ENCODE measurements at regions not wholly inside any gene's neighbourhood (a gene's known extent, or its start where the extent isn't known, plus 50 kb on each side); places are given as distances from the start of the nearest gene placed in this dataset.

DNA sequence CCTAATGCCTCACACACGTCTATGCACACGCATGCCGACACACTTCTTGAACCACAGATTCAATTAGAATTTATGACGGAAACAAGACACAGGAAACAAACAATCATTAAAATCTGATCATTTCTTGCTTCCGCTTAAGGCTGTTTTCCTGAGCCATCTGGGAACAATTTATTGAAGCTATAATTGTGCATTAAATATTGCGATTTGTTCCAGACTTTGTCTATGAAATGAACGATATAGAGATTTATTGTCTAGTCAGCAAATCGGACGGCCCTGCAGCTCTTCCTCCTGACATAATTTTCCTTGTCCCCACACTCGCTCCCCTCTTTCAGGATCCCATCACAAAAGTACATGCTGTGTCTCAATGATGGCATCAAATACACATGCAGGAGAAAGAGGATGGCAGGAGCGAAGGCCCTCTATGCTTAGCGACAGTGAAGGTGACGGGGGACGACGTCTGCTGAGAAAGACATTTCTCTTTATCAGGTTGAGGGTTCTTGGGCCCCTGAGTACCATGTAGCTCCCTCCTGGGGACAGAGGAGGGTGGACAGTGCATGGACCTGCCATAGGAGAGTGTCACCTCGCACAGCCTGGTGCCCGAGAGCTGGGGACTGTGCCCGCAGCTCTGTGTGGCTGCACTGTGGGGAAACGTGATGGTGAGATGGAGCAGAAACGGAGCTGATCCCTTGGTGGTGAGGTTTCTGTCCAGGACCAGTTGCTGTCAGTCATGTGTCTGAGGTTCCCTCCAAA, 157.3 kb downstream of the ACKR3 start:
- no peaks in the 10 kb centered on the region for H3K4me1 Mint-ChIP-seq
- H3K27ac Mint-ChIP-seq, result no peak overlapping the region
- H3K27me3 Mint-ChIP-seq, result no peaks in the 10 kb centered on the region
- H3K4me3 Mint-ChIP-seq, result no peak overlapping the region
- no peaks in the 10 kb centered on the region for H3K9me3 Mint-ChIP-seq
- H3K36me3 Mint-ChIP-seq, result no peaks in the 10 kb centered on the region

DNA sequence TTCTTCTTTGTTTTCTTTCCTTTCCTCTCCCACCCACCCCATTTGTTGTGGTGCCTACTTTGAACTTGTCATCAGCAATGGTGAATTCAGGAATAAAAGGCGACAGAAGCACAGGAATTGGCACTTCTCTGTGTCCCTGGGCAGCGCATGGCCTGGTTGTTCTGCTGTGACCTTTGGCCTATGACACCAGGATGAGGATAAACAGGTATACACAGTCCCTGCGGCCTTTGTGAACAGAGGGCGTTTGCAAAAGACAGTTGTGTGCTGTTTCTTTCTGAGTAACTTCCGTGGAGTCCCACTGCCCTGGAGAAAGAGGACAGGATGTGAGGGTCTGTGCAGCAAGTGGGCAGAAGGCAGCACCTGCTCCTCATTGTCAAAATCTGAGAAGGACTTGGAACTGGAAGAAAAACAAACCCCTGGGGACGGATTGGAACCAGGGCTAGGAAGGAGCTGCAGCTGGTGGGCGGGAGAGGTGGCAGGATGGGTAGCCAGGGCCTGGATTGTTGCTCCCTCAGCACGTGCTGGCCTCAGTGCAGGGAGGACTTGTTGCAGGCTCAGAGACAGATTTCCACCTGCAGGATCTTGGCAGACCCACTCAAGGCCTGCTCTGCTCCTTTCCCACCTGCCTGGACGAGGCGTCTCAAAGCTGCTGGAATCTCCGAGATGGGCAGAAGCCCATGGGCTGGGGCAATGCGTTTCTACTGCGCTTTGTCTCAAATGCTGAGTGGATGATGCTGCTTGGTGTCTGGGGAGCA, 159.5 kb downstream of the ACKR3 start:
- no peaks in the 10 kb centered on the region for H3K36me3 Mint-ChIP-seq

DNA sequence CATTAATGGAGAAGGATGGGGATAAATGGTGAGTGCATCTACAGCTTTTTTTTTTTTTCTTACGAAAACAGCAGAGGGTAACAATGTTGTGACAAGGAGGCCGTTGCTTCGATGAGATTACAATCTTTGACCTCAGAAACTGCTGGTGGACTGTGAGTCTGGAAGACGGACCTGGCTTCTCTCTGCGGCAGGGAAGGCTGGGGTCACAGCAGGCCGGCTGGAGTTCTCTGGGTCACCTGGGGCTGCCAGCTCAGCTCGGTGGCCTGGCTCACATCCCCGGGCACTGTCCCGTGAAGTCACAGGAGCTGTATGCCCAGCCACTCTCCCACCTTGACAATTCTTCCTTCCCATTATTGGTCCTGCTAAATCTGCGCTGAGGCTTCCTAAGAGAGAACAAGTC, 160.8 kb downstream of the ACKR3 start:
- no peak overlapping the region for H3K27ac Mint-ChIP-seq
- no peaks in the 10 kb centered on the region for H3K36me3 Mint-ChIP-seq
- H3K4me3 Mint-ChIP-seq, result no peak overlapping the region
- no peaks in the 10 kb centered on the region for H3K9me3 Mint-ChIP-seq
- no peaks in the 10 kb centered on the region for H3K4me1 Mint-ChIP-seq
- no peaks in the 10 kb centered on the region for H3K27me3 Mint-ChIP-seq

More for the DNA sequence above, 159.5 kb downstream of the ACKR3 start:
- H3K4me3 Mint-ChIP-seq, result no peak overlapping the region
- no peaks in the 10 kb centered on the region for H3K9me3 Mint-ChIP-seq
- H3K27me3 Mint-ChIP-seq, result no peaks in the 10 kb centered on the region
- H3K27ac Mint-ChIP-seq, result no peak overlapping the region
- H3K4me1 Mint-ChIP-seq, result no peaks in the 10 kb centered on the region

GRCh38 chr2:236731767-236732580, 162.3 kb downstream of the ACKR3 start:
- Mint-ChIP-seq H3K27ac (no peak overlapping the region), H3K27me3 (peaks cover 4% of the 10 kb centered on the region), H3K4me1 (no peaks in the 10 kb centered on the region), H3K36me3 (no peaks in the 10 kb centered on the region), H3K9me3 (no peaks in the 10 kb centered on the region), H3K4me3 (no peak overlapping the region)

DNA sequence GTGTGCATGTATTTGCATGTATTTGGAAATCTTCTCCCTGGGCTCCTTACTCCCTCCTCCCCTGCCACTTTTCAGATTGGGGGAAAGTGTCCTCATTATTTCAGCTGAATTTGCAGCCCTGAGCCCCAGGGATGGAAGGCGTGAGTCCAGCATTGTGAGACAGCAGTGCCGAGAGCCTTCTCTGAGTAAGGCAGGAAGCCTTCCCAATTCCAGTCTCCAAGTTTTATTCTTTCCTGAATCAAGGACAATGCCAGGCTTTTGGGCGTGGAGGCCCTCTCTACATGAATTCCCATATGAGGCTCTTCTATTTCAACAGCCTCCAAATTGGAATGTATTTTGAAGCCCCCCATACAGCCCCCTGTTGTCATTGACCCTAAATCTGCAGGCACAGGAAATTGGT, 163.5 kb downstream of the ACKR3 start:
- Mint-ChIP-seq H3K4me3 (no peak overlapping the region), H3K9me3 (no peaks in the 10 kb centered on the region), H3K27me3 (peaks cover 5% of the 10 kb centered on the region), H3K4me1 (no peaks in the 10 kb centered on the region), H3K27ac (no peak overlapping the region), H3K36me3 (no peaks in the 10 kb centered on the region)

DNA sequence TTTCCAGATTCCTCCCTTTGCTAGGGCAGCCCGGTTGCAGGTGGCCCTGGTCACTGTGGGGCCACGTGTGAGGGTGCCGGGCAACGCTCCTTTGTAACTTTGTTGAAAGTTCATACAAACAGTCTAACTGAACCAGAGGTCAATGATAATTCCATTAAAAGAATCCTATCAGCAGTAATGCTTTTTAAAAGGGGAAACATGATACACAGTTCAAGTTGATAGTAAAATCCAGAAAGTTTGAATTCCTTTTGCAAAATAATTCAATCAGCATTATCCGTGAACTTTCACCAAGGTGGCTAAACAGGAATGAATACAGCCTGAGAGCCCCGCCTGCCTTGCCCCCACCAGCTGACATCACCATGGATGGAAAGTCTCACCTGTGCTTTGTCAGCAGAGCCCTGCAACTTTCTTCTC, 166.2 kb downstream of the ACKR3 start:
- H3K36me3 Mint-ChIP-seq, result no peaks in the 10 kb centered on the region
- no peaks in the 10 kb centered on the region for H3K4me1 Mint-ChIP-seq
- peaks cover 7% of the 10 kb centered on the region for H3K27me3 Mint-ChIP-seq
- no peaks in the 10 kb centered on the region for H3K9me3 Mint-ChIP-seq
- H3K4me3 Mint-ChIP-seq, result no peak overlapping the region
- no peak overlapping the region for H3K27ac Mint-ChIP-seq

DNA sequence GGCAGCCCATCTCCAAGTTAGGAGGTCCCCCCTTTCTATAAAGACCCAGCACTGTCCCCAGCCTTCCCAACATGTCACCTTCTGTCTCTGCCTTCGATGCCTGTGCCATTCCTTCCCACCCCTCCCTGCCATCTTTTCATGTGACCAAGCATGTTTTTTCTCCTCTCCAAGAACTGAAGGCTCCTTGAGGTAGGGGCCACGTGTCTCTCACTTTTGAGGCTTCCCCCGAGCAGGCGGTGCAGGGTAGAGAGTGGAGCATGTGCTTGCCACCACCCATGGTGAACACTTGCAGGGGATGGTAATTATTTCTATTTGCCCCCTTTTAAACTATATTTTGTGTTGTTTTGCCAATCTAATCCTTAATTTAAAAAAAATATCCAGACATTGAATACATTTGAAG, 168.4 kb downstream of the ACKR3 start:
- no peaks in the 10 kb centered on the region for H3K36me3 Mint-ChIP-seq
- H3K27ac Mint-ChIP-seq, result no peak overlapping the region
- no peaks in the 10 kb centered on the region for H3K4me1 Mint-ChIP-seq
- H3K9me3 Mint-ChIP-seq, result no peaks in the 10 kb centered on the region
- H3K4me3 Mint-ChIP-seq, result no peak overlapping the region
- H3K27me3 Mint-ChIP-seq, result peaks cover 7% of the 10 kb centered on the region

- H3K4me3 Mint-ChIP-seq, result no peak overlapping the region
- no peaks in the 10 kb centered on the region for H3K36me3 Mint-ChIP-seq
- peaks cover 7% of the 10 kb centered on the region for H3K27me3 Mint-ChIP-seq
- no peak overlapping the region for H3K27ac Mint-ChIP-seq
- H3K9me3 Mint-ChIP-seq, result no peaks in the 10 kb centered on the region
- H3K4me1 Mint-ChIP-seq, result no peaks in the 10 kb centered on the region
Observed at GRCh38 chr2:236738896-236739295, 169.3 kb downstream of the ACKR3 start.

- no peaks in the 10 kb centered on the region for H3K36me3 Mint-ChIP-seq
- no peak overlapping the region for H3K27ac Mint-ChIP-seq
- no peaks in the 10 kb centered on the region for H3K4me1 Mint-ChIP-seq
- H3K27me3 Mint-ChIP-seq, result peaks cover 8% of the 10 kb centered on the region
- no peak overlapping the region for H3K4me3 Mint-ChIP-seq
- H3K9me3 Mint-ChIP-seq, result no peaks in the 10 kb centered on the region
Observed at GRCh38 chr2:236739663-236740062, 170.0 kb downstream of the ACKR3 start.

DNA sequence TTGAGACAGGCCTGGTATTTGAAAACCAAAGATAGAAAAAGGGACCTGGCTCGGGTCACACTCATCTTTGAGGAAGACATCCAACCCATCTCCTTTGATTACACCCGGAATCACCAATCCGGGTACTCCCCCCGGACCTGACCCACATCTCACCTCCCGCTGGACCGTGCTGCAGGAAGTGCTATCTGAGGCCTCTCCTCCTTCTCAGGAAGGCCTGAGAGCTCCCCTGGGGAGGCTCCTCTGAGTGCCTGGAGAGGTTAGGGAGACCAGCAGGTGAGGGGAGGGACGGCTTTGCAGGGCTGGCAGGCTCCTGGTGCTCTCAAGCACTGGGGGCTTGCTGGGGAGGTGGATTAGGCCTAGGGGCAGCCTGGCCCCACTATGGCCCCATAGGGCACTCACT, 170.9 kb downstream of the ACKR3 start:
- no peaks in the 10 kb centered on the region for H3K9me3 Mint-ChIP-seq
- no peaks in the 10 kb centered on the region for H3K4me1 Mint-ChIP-seq
- H3K27me3 Mint-ChIP-seq, result peaks cover 8% of the 10 kb centered on the region
- no peak overlapping the region for H3K27ac Mint-ChIP-seq
- H3K4me3 Mint-ChIP-seq, result no peak overlapping the region
- H3K36me3 Mint-ChIP-seq, result no peaks in the 10 kb centered on the region

- Mint-ChIP-seq H3K36me3 (no peaks in the 10 kb centered on the region), H3K4me3 (no peak overlapping the region), H3K4me1 (no peaks in the 10 kb centered on the region), H3K27ac (no peak overlapping the region), H3K9me3 (no peaks in the 10 kb centered on the region), H3K27me3 (peaks cover 2% of the 10 kb centered on the region)
Observed at GRCh38 chr2:236743039-236743920, 173.7 kb downstream of the ACKR3 start.

- Mint-ChIP-seq H3K27ac (no peak overlapping the region), H3K27me3 (peaks cover 1% of the 10 kb centered on the region), H3K4me3 (no peak overlapping the region), H3K9me3 (no peaks in the 10 kb centered on the region), H3K4me1 (no peaks in the 10 kb centered on the region), H3K36me3 (no peaks in the 10 kb centered on the region)
Observed at GRCh38 chr2:236743921-236744280, 174.3 kb downstream of the ACKR3 start.

- H3K27ac Mint-ChIP-seq, result no peak overlapping the region
- H3K4me3 Mint-ChIP-seq, result no peak overlapping the region
- no peaks in the 10 kb centered on the region for H3K36me3 Mint-ChIP-seq
- no peaks in the 10 kb centered on the region for H3K4me1 Mint-ChIP-seq
- no peaks in the 10 kb centered on the region for H3K9me3 Mint-ChIP-seq
- H3K27me3 Mint-ChIP-seq, result peaks cover 1% of the 10 kb centered on the region
Observed at GRCh38 chr2:236744281-236744705, 174.7 kb downstream of the ACKR3 start.

DNA sequence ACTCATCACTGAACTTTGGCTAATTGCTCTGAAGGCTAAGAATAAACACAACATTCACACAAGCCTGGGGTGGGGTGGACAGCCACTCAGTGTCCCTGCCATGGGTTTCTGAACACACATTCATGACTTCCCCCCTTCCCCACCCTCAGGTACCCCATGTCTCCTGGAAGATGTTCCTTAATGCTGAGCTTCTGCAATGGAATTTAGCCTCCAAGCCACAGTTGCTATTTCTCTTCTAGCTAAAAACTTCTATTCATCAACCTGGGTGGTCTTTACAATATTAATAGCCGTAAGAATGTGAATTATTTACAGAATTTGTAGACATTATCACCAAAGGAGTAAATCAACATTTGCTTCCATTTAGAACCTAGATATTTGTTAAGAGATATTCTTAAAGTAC, 175.1 kb downstream of the ACKR3 start:
- H3K4me3 Mint-ChIP-seq, result no peak overlapping the region
- no peaks in the 10 kb centered on the region for H3K4me1 Mint-ChIP-seq
- H3K27ac Mint-ChIP-seq, result no peak overlapping the region
- H3K27me3 Mint-ChIP-seq, result peaks cover 1% of the 10 kb centered on the region
- H3K36me3 Mint-ChIP-seq, result no peaks in the 10 kb centered on the region
- no peaks in the 10 kb centered on the region for H3K9me3 Mint-ChIP-seq
